OCI-LY7 (cell line): ENCODE measurements at regions not wholly inside any gene's neighbourhood (a gene's known extent, or its start where the extent isn't known, plus 50 kb on each side); places are given as distances from the start of the nearest gene placed in this dataset.

Source experiments
- BruUV-seq: library from RNA; stranded (reverse); fragments of 400-500 nt; replicated peaks from 2 replicates; lab custom pipeline; 2021; lab: Mats Ljungman, UMichigan
- CTCF ChIA-PET: fragments of 300-600 bp; sonication (Branson Sonifier 250); formaldehyde crosslinking; loops from one replicate; lab custom pipeline; 2022; ENCODE audit warnings: antibody characterized with exemption; ENCODE audit not compliant: unreplicated experiment; lab: Charles Lee
- POLR2A ChIA-PET: fragments of 300-600 bp; sonication (Branson Sonifier 250); formaldehyde crosslinking; loops from one replicate; lab custom pipeline; 2022; ENCODE audit warnings: antibody characterized with exemption; lab: Charles Lee
- DNase-seq: peaks from one replicate; pipeline ENCODE4 v3.0.0-alpha.2; 2015; ENCODE audit warnings: low spot score
- H2AFZ ChIP-seq: fragments of 200-600 bp; sonication (generic), shearing (Covaris generic); 2 replicates; pipeline ENCODE4 v1.6.1; 2014; ENCODE audit warnings: mild to moderate bottlenecking, antibody characterized with exemption, low read length, moderate library complexity
- H3K27ac ChIP-seq: fragments of 200-600 bp; sonication (generic); 2 replicates; pipeline ENCODE4 v1.5.1; 2014; ENCODE audit warnings: mixed run types, low read depth, mild to moderate bottlenecking, moderate library complexity, low read length, inconsistent platforms; ENCODE audit not compliant: poor library complexity, severe bottlenecking
- H3K36me3 ChIP-seq: fragments of 200-600 bp; sonication (generic); 2 replicates; pipeline ENCODE4 v1.6.1; 2014; ENCODE audit warnings: mild to moderate bottlenecking, antibody characterized with exemption, low read length, moderate library complexity, mixed read lengths; ENCODE audit not compliant: insufficient read depth
- H3K4me1 ChIP-seq: fragments of 200-600 bp; sonication (generic); 2 replicates; pipeline ENCODE4 v1.5.1; 2014; ENCODE audit warnings: mild to moderate bottlenecking, low read length; ENCODE audit not compliant: insufficient read depth, poor library complexity, severe bottlenecking
- H3K4me2 ChIP-seq: fragments of 200-600 bp; sonication (generic); 2 replicates; pipeline ENCODE4 v1.6.1; 2014; ENCODE audit warnings: mild to moderate bottlenecking, low read length
- H3K4me3 ChIP-seq: fragments of 200-600 bp; sonication (generic); 2 replicates; pipeline ENCODE4 v1.5.1; 2014; ENCODE audit warnings: mild to moderate bottlenecking, low read depth, low read length; ENCODE audit not compliant: poor library complexity, severe bottlenecking
- H3K79me2 ChIP-seq: fragments of 200-600 bp; sonication (generic); 2 replicates; pipeline ENCODE4 v1.6.1; 2016; ENCODE audit warnings: low read depth, mild to moderate bottlenecking, low read length, moderate library complexity, mixed read lengths; ENCODE audit not compliant: insufficient read depth
- H3K9me2 ChIP-seq: fragments of 200-600 bp; sonication (generic); 2 replicates; pipeline ENCODE4 v1.6.1; 2016; ENCODE audit warnings: mild to moderate bottlenecking, low read length, mixed read lengths; ENCODE audit not compliant: insufficient read depth
- H3K9me3 ChIP-seq: fragments of 200-600 bp; sonication (generic); 2 replicates; pipeline ENCODE4 v1.6.1; 2014; ENCODE audit warnings: mild to moderate bottlenecking, mixed run types, low read length, mixed read lengths
- H4K20me1 ChIP-seq: fragments of 200-600 bp; sonication (generic); 2 replicates; pipeline ENCODE4 v1.6.1; 2014; ENCODE audit warnings: mild to moderate bottlenecking, antibody characterized with exemption, low read length, moderate library complexity, mixed read lengths; ENCODE audit not compliant: insufficient read depth
- EZH2phosphoT487 ChIP-seq: fragments of 200-600 bp; sonication (generic); IDR thresholded peaks from 2 replicates; pipeline ENCODE4 v1.6.1; 2018; ENCODE audit warnings: low read depth, borderline replicate concordance, mild to moderate bottlenecking, mixed run types, antibody characterized with exemption, low read length, moderate library complexity, mixed read lengths
- intact Hi-C: fragments of 100-400 bp; cut with micrococcal nuclease; formaldehyde crosslinking; loops from one replicate; pipeline ENCODE4 v1.10.0; 2022; ENCODE audit not compliant: unreplicated experiment
- TF ChIP-seq, protein P1 (sequence below): fragments of 200-600 bp; sonication (generic); conservative IDR thresholded peaks from 2 replicates; pipeline ENCODE4 v1.5.1; 2014; ENCODE audit warnings: mild to moderate bottlenecking, antibody characterized with exemption, low read length, moderate library complexity, mixed read lengths

DNA sequence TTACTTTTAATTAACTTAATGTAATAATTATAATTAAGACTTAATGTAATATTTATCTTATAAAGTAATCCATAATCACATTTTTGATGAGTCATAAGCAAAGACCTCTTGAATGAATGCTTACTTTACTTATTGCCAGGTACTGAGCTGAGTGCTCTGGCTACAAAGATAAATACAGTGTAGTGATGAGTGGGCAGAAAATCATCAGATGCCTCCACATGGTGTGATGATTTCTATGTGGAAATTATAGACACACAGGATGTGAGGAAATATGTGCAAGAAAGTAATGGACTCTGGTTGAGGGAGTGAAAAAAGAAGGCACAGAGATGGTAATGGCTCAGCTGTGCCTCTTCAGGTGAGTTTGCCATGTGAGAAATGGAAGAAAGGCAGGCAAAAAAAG is 422.6 kb upstream of the CD180 start:
- no peaks in the 10 kb centered on the region for H3K9me3 ChIP-seq
- ChIA-PET CTCF (no interaction called here), POLR2A (no interaction called here)
- intact Hi-C loops: no loop called here
- no peak overlapping the region for H3K4me2 ChIP-seq
- no peak overlapping the region for H2AFZ ChIP-seq
- H3K36me3 ChIP-seq: no peaks in the 10 kb centered on the region
- H3K27ac ChIP-seq: no peak overlapping the region
- H3K4me1 ChIP-seq: no peaks in the 10 kb centered on the region
- H4K20me1 ChIP-seq: no peaks in the 10 kb centered on the region
- DNase-seq: no peak
- no TSS peak for BruUV-seq
- no peak overlapping the region for H3K4me3 ChIP-seq
- H3K9me2 ChIP-seq: no peaks in the 10 kb centered on the region
- TF ChIP-seq EZH2phosphoT487: no peak
- TF ChIP-seq, protein P1, sequence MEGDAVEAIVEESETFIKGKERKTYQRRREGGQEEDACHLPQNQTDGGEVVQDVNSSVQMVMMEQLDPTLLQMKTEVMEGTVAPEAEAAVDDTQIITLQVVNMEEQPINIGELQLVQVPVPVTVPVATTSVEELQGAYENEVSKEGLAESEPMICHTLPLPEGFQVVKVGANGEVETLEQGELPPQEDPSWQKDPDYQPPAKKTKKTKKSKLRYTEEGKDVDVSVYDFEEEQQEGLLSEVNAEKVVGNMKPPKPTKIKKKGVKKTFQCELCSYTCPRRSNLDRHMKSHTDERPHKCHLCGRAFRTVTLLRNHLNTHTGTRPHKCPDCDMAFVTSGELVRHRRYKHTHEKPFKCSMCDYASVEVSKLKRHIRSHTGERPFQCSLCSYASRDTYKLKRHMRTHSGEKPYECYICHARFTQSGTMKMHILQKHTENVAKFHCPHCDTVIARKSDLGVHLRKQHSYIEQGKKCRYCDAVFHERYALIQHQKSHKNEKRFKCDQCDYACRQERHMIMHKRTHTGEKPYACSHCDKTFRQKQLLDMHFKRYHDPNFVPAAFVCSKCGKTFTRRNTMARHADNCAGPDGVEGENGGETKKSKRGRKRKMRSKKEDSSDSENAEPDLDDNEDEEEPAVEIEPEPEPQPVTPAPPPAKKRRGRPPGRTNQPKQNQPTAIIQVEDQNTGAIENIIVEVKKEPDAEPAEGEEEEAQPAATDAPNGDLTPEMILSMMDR: no peak
- no peaks in the 10 kb centered on the region for H3K79me2 ChIP-seq

DNA sequence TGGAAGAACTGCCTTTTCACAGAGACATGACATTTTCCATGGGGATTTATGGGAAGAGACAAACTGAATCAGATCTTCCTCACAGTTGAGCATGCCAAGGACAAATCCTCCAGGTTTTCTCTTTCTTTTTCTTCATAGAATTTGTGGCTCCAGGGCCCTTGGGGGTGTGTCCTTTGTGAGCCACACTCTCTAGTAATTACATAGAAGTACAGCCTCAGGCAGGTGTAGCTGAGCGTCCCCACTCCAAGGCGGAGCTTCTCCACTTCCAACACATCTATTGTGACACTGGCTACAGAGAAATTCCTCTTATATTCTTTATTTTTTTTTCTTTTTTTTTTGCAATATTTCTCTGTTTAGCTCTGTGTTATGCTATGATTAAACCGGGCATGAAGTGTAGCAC is 420.5 kb upstream of the CD180 start:
- POLR2A ChIA-PET: interaction anchor here (0.7 kb wide), 1 partner anchor 559 kb away, joined by 3 read pairs; no protein-coding TSS in a partner anchor

DNA sequence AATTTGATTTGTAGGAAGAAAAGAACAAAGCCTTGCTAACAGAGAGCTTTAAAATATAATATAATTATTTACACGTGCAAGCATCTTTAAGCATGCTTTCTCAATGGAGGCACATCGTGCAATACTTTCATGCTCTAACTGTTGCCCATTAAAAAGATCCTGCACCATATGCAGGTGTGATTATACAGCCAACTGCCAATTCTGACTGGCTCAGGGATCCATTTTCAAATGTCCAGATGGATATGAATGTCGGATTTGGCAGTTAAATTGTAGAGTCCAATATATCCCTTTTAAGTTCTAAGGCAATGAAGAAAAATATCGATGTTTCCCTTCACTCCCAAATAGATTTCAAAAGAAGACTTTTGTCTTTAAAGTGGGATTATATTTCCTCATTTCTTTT is 416.4 kb upstream of the CD180 start:
- Histone ChIP-seq H3K9me2 (no peaks in the 10 kb centered on the region), H3K4me1 (no peaks in the 10 kb centered on the region), H3K9me3 (no peaks in the 10 kb centered on the region), H4K20me1 (no peaks in the 10 kb centered on the region), H2AFZ (no peak overlapping the region), H3K27ac (no peak overlapping the region), H3K4me3 (no peak overlapping the region), H3K4me2 (no peak overlapping the region), H3K79me2 (no peaks in the 10 kb centered on the region), H3K36me3 (no peaks in the 10 kb centered on the region)
- ChIA-PET CTCF (no interaction called here), POLR2A (interaction anchor here (0.6 kb wide), 1 partner anchor 10 kb away, joined by 4 read pairs; no protein-coding TSS in a partner anchor)
- no TSS peak for BruUV-seq
- intact Hi-C loops: no loop called here
- TF ChIP-seq EZH2phosphoT487: no peak
- no peak for DNase-seq

More for the DNA sequence above, 420.5 kb upstream of the CD180 start:
- no peaks in the 10 kb centered on the region for H4K20me1 ChIP-seq
- no TSS peak for BruUV-seq
- no peak overlapping the region for H2AFZ ChIP-seq
- intact Hi-C loops: no loop called here
- no peaks in the 10 kb centered on the region for H3K79me2 ChIP-seq
- H3K9me2 ChIP-seq: no peaks in the 10 kb centered on the region
- H3K9me3 ChIP-seq: no peaks in the 10 kb centered on the region
- no peak for TF ChIP-seq EZH2phosphoT487
- TF ChIP-seq, protein P1: no peak
- no peaks in the 10 kb centered on the region for H3K36me3 ChIP-seq
- H3K27ac ChIP-seq: no peak overlapping the region
- no peak overlapping the region for H3K4me3 ChIP-seq
- DNase-seq: no peak
- H3K4me2 ChIP-seq: no peak overlapping the region
- CTCF ChIA-PET: no interaction called here
- no peaks in the 10 kb centered on the region for H3K4me1 ChIP-seq
